NCI-H524 (cell line): ENCODE measurements at regions not wholly inside any gene's neighbourhood (a gene's known extent, or its start where the extent isn't known, plus 50 kb on each side); places are given as distances from the start of the nearest gene placed in this dataset.

Experiments
- DNase-seq, 2 experiments: peaks; one replicate each; lab custom pipeline; 2025; lab: John Stamatoyannopoulos, UW

DNA sequence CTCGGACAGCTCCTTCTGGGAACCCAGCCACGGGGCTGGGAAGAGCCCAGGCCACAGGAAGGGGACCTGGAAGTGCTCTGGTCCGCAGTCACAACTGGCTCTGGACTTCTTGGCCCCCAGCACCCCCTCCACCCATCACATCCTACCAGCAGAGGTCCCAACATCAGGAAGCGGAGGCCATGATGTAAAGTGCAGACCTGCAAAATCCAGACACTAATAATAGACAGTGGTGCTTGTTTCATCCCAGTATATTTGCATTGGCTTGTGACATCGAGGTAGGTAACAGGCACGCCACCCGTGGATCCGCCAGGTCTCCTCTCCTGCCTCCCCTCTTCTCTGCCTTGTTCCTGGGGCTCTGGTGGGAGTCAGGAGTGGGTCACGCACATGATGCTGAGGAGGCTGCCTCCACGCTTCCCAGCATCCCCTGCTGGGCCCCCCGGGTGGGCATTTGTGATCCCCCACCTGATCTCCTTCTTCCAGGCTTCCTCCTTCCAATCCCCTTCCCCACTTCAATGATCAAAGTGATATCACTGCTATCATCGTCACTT is 1454.0 kb downstream of the BRD1 start:
- DNase-seq, result no peak

GRCh38 chr22:48372390-48372789 is 1455.3 kb downstream of the BRD1 start:
- no peak for DNase-seq

DNA sequence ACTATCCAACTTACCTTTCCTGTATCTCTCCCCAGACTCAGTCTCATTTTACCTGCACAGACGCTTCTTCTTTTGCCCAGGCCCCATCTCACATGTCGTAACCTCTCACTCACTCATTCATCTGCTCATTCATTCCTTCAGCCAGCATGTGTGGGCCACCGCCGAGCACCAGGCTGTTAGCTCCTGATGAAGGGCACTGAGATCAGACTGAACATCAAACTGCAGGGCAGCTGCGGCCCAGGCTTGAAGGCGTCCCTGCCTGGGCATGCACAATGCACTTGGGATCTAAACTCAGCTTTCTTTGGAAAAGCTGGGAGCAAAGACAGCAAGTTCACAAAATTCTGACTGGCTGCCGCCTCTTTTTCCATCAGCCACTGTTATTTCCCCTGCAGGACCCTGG is 1456.3 kb downstream of the BRD1 start:
- no peak for DNase-seq

DNA sequence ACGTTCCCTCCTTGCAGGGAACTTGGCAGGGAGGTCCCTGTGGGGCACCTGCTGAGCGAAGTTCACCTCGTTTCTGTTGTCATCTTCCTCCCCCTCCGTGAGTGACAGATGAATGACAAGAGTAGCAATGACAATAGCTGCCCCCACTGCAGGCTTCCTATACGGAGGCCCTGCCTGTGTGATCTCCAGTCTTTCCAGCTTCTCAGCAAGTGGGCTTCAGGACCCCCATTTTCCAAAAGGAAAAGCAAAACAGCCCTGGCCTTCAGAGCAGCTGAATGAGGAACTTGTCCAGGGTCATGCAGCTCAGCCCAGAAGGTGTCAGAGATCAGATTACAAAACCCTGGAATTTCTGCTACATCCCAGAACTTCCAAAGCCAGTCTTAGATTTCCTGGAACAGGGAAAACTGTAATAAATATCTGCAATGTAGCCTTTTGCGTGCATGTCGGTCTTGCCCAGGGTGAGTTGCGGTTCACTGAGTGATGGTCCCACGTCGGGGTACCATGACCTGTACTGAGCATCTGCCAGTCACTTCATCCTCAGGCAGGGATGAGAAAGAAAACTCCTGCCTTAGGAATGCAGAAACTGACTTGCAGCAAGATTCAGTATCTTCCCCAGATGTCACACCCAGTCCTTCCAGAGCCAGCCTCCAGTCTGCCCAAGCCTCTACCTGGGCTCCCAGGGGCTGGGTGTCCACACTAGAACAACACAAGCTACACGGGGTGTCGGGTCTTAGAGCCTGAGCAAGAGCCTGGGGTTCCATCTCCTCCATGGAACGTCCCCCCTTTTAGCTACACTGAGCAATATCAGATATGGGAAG is 1457.0 kb downstream of the BRD1 start:
- no peak for DNase-seq

- DNase-seq, result no peak
Measured at GRCh38 chr22:48369789-48370507, 1457.7 kb downstream of the BRD1 start.

DNA sequence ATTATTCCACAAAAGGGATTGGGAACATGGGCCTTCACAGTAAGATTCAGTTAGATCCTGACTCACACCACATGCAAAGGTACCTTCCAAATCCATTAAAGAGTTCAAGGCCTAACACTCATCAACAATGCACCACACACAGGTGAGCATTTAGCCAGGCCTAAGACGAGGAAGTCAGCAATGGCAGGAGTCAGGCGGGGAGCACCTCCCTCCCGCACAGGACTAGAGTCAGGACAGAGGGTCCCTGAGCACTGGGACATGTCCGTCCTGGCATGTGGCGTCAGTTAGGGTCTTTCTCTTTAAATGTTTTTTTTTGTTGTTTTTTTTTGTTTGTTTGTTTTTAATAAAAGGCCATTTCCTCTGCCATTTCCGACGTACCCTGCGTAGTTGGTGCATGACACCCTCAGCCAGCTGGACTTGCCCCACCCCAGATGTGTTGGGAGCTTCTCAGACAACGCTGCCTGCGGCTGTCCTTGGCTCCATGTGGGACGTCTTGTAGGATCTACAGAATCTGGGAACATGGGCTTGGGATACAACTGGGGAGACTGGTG is 1458.6 kb downstream of the BRD1 start:
- no peak for DNase-seq

- no peak for DNase-seq
Measured at GRCh38 chr22:48367731-48368130, 1459.9 kb downstream of the BRD1 start.

DNA sequence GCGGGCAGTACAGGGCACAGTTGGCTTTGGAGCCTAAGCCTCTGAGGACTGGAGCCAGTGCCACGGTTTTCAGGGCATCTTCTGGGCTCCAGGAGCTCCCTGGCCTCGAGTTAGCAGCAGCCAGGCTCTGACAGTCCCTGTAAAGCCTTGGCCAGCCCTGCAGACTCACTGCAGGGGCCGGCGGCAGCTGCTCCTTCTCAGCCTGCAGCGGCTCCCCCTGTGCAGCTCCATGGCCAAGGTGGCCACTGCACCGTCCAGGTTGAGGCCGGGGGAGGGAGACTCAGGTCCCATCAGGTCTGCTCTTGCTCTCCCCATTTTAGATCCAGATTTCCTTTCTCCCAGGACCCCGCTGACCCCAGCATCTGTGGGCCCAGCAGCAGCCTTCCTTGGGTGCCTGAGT is 1461.1 kb downstream of the BRD1 start:
- DNase-seq, result no peak

- DNase-seq, result no peak
Measured at GRCh38 chr22:48366056-48366455, 1461.6 kb downstream of the BRD1 start.

- no peak for DNase-seq
Measured at GRCh38 chr22:48365386-48365785, 1462.3 kb downstream of the BRD1 start.

DNA sequence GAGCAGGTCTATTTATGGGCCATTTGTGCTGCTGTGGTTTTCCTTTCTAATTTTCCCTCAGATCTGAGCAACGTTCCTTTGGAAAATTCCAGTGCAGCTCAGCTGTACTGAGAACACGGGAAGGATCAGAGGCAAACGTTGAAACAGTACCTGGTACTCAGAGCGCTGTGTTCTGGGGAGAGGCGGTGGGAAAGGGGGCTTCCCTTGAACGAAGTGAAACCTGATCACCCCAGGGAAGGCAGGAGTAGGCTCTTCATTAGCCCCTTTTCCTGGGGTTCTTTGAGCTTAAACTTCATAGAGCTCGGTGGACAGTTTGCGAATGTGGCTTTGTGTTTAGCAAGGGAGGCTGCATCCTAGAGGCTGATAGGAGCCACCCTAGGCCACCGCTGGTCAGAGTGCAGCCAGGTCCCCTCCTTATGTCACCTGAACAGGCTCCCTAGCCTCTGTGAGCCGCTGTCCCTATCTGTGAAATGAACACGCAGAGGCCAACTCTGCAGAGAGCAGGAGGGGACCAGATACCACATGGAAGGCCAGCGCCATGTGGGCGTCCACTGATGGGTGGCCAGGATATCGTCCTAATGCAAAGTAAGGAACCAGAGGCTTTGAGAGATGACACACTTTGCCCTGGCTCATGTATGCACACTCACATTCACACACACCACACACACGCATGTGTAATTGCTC is 1464.8 kb downstream of the BRD1 start:
- no peak for DNase-seq

DNA sequence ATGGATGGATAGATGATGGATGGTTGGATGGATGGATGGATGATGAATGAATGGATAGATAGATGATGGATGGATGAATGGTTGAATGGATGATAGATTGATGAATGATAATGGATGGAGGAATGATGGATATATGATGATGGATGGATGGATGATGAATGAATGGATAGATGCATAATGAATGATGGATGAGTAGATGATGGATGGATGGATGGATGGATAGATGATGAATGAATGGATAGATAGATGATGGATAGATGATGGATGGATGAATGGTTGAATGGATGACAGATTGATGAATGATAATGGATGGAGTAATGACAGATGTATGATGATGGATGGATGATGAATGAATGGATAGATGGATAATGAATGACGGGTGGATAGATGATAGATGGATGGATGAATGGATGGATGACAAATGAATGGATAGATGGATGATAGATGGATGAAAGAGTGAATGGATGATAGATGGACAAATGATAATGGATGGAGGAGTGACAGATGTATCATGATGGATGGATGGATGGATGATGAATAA is 1466.5 kb downstream of the BRD1 start:
- no peak for DNase-seq

- DNase-seq, result no peak
Measured at GRCh38 chr22:48359613-48359965, 1468.1 kb downstream of the BRD1 start.

- no peak for DNase-seq
Measured at GRCh38 chr22:48358886-48359612, 1468.6 kb downstream of the BRD1 start.

DNA sequence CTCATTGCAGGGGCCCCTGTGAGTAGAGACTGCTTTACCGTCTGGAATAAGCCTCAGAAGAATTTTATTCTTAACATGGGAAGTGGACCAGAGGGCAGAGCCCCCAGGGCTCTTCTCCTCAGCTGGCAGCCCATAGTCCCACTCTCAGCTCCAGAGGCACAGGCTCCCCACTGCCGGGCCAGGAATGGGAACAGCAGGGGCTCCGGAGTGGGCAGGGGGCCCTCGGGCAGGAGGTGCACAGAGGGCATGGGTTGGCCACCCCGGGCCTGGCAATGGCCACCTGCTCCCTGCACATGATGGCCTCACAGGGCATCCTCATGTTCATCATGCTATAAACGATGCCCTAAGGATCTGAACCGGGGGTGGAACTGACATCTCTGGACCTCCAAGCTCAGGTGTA is 1469.7 kb downstream of the BRD1 start:
- DNase-seq, result no peak

GRCh38 chr22:48357196-48357595 is 1470.5 kb downstream of the BRD1 start:
- no peak for DNase-seq

- DNase-seq, result no peak
Measured at GRCh38 chr22:48356731-48357130, 1470.9 kb downstream of the BRD1 start.

DNA sequence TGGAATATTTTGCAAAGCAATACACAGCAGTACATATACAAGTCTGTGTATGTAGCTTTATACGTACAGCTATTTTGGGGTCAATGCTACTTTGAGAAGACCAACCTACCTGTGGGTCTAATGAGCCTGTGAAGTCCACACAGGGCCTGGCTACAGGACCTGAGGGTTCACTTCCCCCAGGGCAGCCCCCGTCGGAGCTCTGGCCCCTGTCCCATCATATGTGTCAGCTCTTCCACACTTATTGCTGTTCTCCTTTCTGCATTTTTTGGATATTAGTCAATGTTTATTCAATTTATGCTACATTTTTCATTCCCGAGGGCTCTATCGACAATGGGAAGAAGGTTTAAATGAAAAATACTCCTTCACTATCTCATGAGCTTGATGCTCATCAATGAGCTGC is 1473.6 kb downstream of the BRD1 start:
- no peak for DNase-seq

GRCh38 chr22:48353116-48353947 is 1474.3 kb downstream of the BRD1 start:
- DNase-seq, result no peak

GRCh38 chr22:48352086-48352911 is 1475.4 kb downstream of the BRD1 start:
- DNase-seq, result no peak
